ENCODE measurements at regions not wholly inside any gene's neighbourhood (a gene's known extent, or its start where the extent isn't known, plus 50 kb on each side); places are given as distances from the start of the nearest gene placed in this dataset.

- Mint-ChIP-seq H3K4me1 (ENCODE audit: low read depth, unreplicated experiment) (peaks cover 6% of the 10 kb centered on the region), H3K36me3 (ENCODE audit: low read depth, unreplicated experiment) (no peaks in the 10 kb centered on the region), H3K27ac (ENCODE audit: unreplicated experiment) (no peak overlapping the region), H3K9me3 (ENCODE audit: unreplicated experiment) (no peaks in the 10 kb centered on the region), H3K4me3 (ENCODE audit: unreplicated experiment) (no peak overlapping the region), H3K27me3 (ENCODE audit: low read depth, unreplicated experiment) (peaks cover 33% of the 10 kb centered on the region)
- Histone ChIP-seq H3K27me3 (ENCODE audit: insufficient read depth, low read length) (no peaks in the 10 kb centered on the region), H3K9ac (ENCODE audit: low read length) (no peak overlapping the region), H3K79me2 (ENCODE audit: insufficient read depth, low read length) (no peaks in the 10 kb centered on the region), H3K27ac (ENCODE audit: low read depth, low read length) (no peak overlapping the region), H4K20me1 (ENCODE audit: insufficient read depth, low read length) (no peaks in the 10 kb centered on the region), H3K9me3 (ENCODE audit: insufficient read depth, low read depth, low read length) (no peaks in the 10 kb centered on the region), H3K36me3 (ENCODE audit: insufficient read depth, low read length) (no peaks in the 10 kb centered on the region), H3K4me2 (ENCODE audit: low read length) (no peak overlapping the region), H2AFZ (ENCODE audit: low read depth, low read length) (no peak overlapping the region), H3K4me3 (ENCODE audit: insufficient read depth, low read depth, low read length) (no peak overlapping the region), H3K4me1 (ENCODE audit: insufficient read depth, low read length) (peaks cover 4% of the 10 kb centered on the region)
- TF ChIP-seq EZH2 (IDR thresholded peaks at IDR 0.05; ENCODE audit: insufficient read depth, low read length): no peak
- no peak for TF ChIP-seq CTCF (IDR thresholded peaks at IDR 0.05; ENCODE audit: insufficient read depth, low read depth, low read length)
- FAIRE-seq: no peak
- DNase-seq (ENCODE audit: low read depth): no peak
Measured at GRCh38 chr6:148217051-148217450, 125.6 kb upstream of the SASH1 start.

- Histone ChIP-seq H3K27ac (ENCODE audit: low read depth, low read length) (no peak overlapping the region), H3K36me3 (ENCODE audit: insufficient read depth, low read length) (no peaks in the 10 kb centered on the region), H3K4me3 (ENCODE audit: insufficient read depth, low read depth, low read length) (no peak overlapping the region), H4K20me1 (ENCODE audit: insufficient read depth, low read length) (no peaks in the 10 kb centered on the region), H2AFZ (ENCODE audit: low read depth, low read length) (no peak overlapping the region), H3K9ac (ENCODE audit: low read length) (no peak overlapping the region), H3K4me1 (ENCODE audit: insufficient read depth, low read length) (peaks cover 7% of the 10 kb centered on the region), H3K27me3 (ENCODE audit: insufficient read depth, low read length) (no peaks in the 10 kb centered on the region), H3K9me3 (ENCODE audit: insufficient read depth, low read depth, low read length) (no peaks in the 10 kb centered on the region), H3K79me2 (ENCODE audit: insufficient read depth, low read length) (no peaks in the 10 kb centered on the region), H3K4me2 (ENCODE audit: low read length) (no peak overlapping the region)
- DNase-seq (ENCODE audit: low read depth) (no peak), FAIRE-seq (no peak)
- TF ChIP-seq EZH2 (IDR thresholded peaks at IDR 0.05; ENCODE audit: insufficient read depth, low read length) (no peak), CTCF (IDR thresholded peaks at IDR 0.05; ENCODE audit: insufficient read depth, low read depth, low read length) (no peak)
- Mint-ChIP-seq H3K9me3 (ENCODE audit: unreplicated experiment) (no peaks in the 10 kb centered on the region), H3K27ac (ENCODE audit: unreplicated experiment) (no peak overlapping the region), H3K27me3 (ENCODE audit: low read depth, unreplicated experiment) (peaks cover 27% of the 10 kb centered on the region), H3K4me3 (ENCODE audit: unreplicated experiment) (no peak overlapping the region), H3K4me1 (ENCODE audit: low read depth, unreplicated experiment) (peaks cover 6% of the 10 kb centered on the region), H3K36me3 (ENCODE audit: low read depth, unreplicated experiment) (no peaks in the 10 kb centered on the region)
Measured at GRCh38 chr6:148217921-148218320, 124.7 kb upstream of the SASH1 start.

DNA sequence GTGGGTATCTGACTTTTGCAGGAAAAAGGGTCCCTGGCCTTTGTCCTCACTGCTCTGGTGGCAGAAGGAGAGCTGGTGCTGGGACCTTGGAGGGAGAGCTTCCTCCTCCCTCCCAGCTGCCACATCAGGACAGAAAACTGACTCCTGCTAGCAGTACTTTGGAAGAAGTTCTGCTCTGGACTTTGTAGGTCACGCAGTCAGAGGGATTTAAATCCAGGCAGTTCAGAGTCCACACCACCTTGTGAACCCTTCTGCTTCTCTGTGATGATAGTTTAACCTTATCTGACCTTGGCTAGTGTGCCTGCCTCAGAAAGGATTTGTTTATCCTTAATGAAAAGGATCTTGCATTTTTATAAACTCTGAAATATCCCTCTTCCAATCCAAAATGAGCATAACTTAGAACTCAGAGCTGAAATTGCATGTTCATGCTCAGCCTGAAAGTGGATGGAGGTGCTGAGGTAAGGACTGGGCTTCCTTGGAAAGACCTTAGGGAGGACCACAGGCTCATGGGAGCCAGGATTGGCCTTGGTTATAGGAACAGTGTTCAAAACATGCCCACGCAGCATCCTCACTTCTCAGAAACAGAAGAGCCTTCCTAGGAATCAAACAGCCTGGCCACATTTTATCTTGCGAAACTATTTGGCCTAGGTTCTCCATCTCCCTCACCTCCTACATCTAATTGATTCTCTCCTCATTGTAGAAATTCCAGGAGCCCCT is 123.9 kb upstream of the SASH1 start:
- Histone ChIP-seq H4K20me1 (ENCODE audit: insufficient read depth, low read length) (no peaks in the 10 kb centered on the region), H2AFZ (ENCODE audit: low read depth, low read length) (no peak overlapping the region), H3K9me3 (ENCODE audit: insufficient read depth, low read depth, low read length) (no peaks in the 10 kb centered on the region), H3K4me2 (ENCODE audit: low read length) (no peak overlapping the region), H3K27me3 (ENCODE audit: insufficient read depth, low read length) (no peaks in the 10 kb centered on the region), H3K9ac (ENCODE audit: low read length) (no peak overlapping the region), H3K27ac (ENCODE audit: low read depth, low read length) (no peak overlapping the region), H3K36me3 (ENCODE audit: insufficient read depth, low read length) (no peaks in the 10 kb centered on the region), H3K79me2 (ENCODE audit: insufficient read depth, low read length) (no peaks in the 10 kb centered on the region), H3K4me1 (ENCODE audit: insufficient read depth, low read length) (peaks cover 14% of the 10 kb centered on the region), H3K4me3 (ENCODE audit: insufficient read depth, low read depth, low read length) (no peak overlapping the region)
- FAIRE-seq: no peak
- peaks cover 9% of the 10 kb centered on the region for H3K4me1 Mint-ChIP-seq (ENCODE audit: low read depth, unreplicated experiment)
- H3K4me3 Mint-ChIP-seq (ENCODE audit: unreplicated experiment): no peak overlapping the region
- H3K36me3 Mint-ChIP-seq (ENCODE audit: low read depth, unreplicated experiment): no peaks in the 10 kb centered on the region
- no peak for TF ChIP-seq CTCF (IDR thresholded peaks at IDR 0.05; ENCODE audit: insufficient read depth, low read depth, low read length)
- TF ChIP-seq EZH2 (IDR thresholded peaks at IDR 0.05; ENCODE audit: insufficient read depth, low read length): no peak
- no peak for DNase-seq (ENCODE audit: low read depth)
- no peaks in the 10 kb centered on the region for H3K9me3 Mint-ChIP-seq (ENCODE audit: unreplicated experiment)
- H3K27me3 Mint-ChIP-seq (ENCODE audit: low read depth, unreplicated experiment): peaks cover 21% of the 10 kb centered on the region
- no peak overlapping the region for H3K27ac Mint-ChIP-seq (ENCODE audit: unreplicated experiment)

Measured in astrocyte (in vitro differentiated cells and primary cell).